ENCODE measurements at regions not wholly inside any gene's neighbourhood (a gene's known extent, or its start where the extent isn't known, plus 50 kb on each side); places are given as distances from the start of the nearest gene placed in this dataset.

DNA sequence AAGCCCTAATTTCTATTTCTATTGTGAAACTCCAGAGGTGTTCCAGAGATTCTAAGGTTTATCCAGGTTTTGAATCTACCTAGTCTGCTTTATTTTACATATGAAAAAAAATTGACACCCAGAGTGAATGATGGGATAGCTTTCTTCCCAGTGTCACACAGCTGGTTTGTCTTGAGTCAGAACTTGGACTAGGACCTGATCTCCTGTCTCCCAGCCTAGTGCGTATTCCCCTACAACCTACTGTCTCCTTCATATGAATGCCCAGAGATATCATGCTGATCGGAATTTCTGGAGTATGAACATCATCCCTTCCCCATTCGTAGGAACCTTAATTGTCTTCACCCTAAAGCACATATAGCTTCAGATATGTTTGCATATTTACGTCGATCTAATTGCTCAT lies 524.2 kb downstream of the SPATA31D1 start:
- TF ChIP-seq NFIC (IDR thresholded peaks at IDR 0.05) (no peak), CEBPB (IDR thresholded peaks at IDR 0.05) (no peak), EP300 (IDR thresholded peaks at IDR 0.05; ENCODE audit: borderline replicate concordance) (no peak), TEAD4 (IDR thresholded peaks at IDR 0.05) (no peak), RAD21 (IDR thresholded peaks at IDR 0.05; ENCODE audit: low read depth) (no peak)
- TF ChIP-seq, protein P1, sequence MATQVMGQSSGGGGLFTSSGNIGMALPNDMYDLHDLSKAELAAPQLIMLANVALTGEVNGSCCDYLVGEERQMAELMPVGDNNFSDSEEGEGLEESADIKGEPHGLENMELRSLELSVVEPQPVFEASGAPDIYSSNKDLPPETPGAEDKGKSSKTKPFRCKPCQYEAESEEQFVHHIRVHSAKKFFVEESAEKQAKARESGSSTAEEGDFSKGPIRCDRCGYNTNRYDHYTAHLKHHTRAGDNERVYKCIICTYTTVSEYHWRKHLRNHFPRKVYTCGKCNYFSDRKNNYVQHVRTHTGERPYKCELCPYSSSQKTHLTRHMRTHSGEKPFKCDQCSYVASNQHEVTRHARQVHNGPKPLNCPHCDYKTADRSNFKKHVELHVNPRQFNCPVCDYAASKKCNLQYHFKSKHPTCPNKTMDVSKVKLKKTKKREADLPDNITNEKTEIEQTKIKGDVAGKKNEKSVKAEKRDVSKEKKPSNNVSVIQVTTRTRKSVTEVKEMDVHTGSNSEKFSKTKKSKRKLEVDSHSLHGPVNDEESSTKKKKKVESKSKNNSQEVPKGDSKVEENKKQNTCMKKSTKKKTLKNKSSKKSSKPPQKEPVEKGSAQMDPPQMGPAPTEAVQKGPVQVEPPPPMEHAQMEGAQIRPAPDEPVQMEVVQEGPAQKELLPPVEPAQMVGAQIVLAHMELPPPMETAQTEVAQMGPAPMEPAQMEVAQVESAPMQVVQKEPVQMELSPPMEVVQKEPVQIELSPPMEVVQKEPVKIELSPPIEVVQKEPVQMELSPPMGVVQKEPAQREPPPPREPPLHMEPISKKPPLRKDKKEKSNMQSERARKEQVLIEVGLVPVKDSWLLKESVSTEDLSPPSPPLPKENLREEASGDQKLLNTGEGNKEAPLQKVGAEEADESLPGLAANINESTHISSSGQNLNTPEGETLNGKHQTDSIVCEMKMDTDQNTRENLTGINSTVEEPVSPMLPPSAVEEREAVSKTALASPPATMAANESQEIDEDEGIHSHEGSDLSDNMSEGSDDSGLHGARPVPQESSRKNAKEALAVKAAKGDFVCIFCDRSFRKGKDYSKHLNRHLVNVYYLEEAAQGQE (IDR thresholded peaks at IDR 0.05; ENCODE audit: low read depth) = no peak

Data from Ishikawa (cell line).